Astrocyte of the cerebellum (primary cell): ENCODE measurements at regions not wholly inside any gene's neighbourhood (a gene's known extent, or its start where the extent isn't known, plus 50 kb on each side); places are given as distances from the start of the nearest gene placed in this dataset.

Source experiments
- DNase-seq: peaks from one replicate; pipeline ENCODE4 v3.0.0-alpha.2; 2011; ENCODE audit warnings: low read depth
- H3K4me3 ChIP-seq: 2 replicates; pipeline ENCODE4 v1.5.1; 2011; ENCODE audit warnings: mild to moderate bottlenecking, low read depth, low read length, moderate library complexity
- CTCF ChIP-seq: IDR thresholded peaks from 2 replicates; pipeline ENCODE4 v1.5.1; 2012; ENCODE audit warnings: low read length, low read depth, moderate library complexity, mild to moderate bottlenecking; ENCODE audit errors: missing control alignments
- in situ Hi-C: cut with HindIII; loops from 2 replicates; pipeline ENCODE4 v1.10.0; 2017; ENCODE audit warnings: low sequenced_read_pairs

- in situ Hi-C loops = no loop called here
- H3K4me3 ChIP-seq = no peak overlapping the region
- DNase-seq = no peak
- TF ChIP-seq CTCF = no peak
Observed at GRCh38 chr10:8731121-8732095, 676.9 kb downstream of the GATA3 start.

- TF ChIP-seq CTCF = no peak
- in situ Hi-C loops = no loop called here
- no peak for DNase-seq
- H3K4me3 ChIP-seq = no peak overlapping the region
Observed at GRCh38 chr10:8738987-8739386, 684.5 kb downstream of the GATA3 start.

GRCh38 chr10:8752146-8752843 lies 697.8 kb downstream of the GATA3 start:
- in situ Hi-C loops = no loop called here
- H3K4me3 ChIP-seq = no peak overlapping the region
- no peak for TF ChIP-seq CTCF
- DNase-seq = no peak

- in situ Hi-C loops = no loop called here
- H3K4me3 ChIP-seq = no peak overlapping the region
- TF ChIP-seq CTCF = no peak
- no peak for DNase-seq
Observed at GRCh38 chr10:8758029-8758428, 703.5 kb downstream of the GATA3 start.

GRCh38 chr10:8766899-8767298 lies 712.4 kb downstream of the GATA3 start:
- no peak overlapping the region for H3K4me3 ChIP-seq
- in situ Hi-C loops = loop anchor here (5.0 kb wide), 1 partner anchor 80 kb away; no protein-coding TSS in a partner anchor
- no peak for DNase-seq
- TF ChIP-seq CTCF = no peak

GRCh38 chr10:8767591-8767990 lies 713.1 kb downstream of the GATA3 start:
- in situ Hi-C loops = loop anchor here (5.0 kb wide), 1 partner anchor 80 kb away; no protein-coding TSS in a partner anchor
- no peak for DNase-seq
- TF ChIP-seq CTCF = no peak
- H3K4me3 ChIP-seq = no peak overlapping the region
